A549 (cell line): ENCODE measurements at regions not wholly inside any gene's neighbourhood (a gene's known extent, or its start where the extent isn't known, plus 50 kb on each side); places are given as distances from the start of the nearest gene placed in this dataset.

Source experiments
- FOSB ChIP-seq: fragments of 250-450 bp; sonication (Bioruptor Pico); IDR thresholded peaks from 2 replicates; pipeline ENCODE4 v1.5.0; 2020; ENCODE audit warnings: mild to moderate bottlenecking, moderate library complexity
- HDAC2 ChIP-seq: fragments of 200-600 bp; sonication (generic); IDR thresholded peaks from 2 replicates; pipeline ENCODE4 v1.6.1; 2016
- JUNB ChIP-seq: fragments of >200 bp; sonication (Bioruptor Twin); formaldehyde crosslinking; IDR thresholded peaks from 2 replicates; pipeline ENCODE4 v1.6.1; 2016
- MYC ChIP-seq: IDR thresholded peaks from 2 replicates; pipeline ENCODE4 v1.6.1; 2012; ENCODE audit warnings: mild to moderate bottlenecking, inconsistent platforms, low read length, improper control_type of control experiment, borderline replicate concordance
- TF ChIP-seq, protein P1 (sequence below): fragments of >200 bp; sonication (Bioruptor Twin); formaldehyde crosslinking; IDR thresholded peaks from 3 replicates; pipeline ENCODE4 v1.5.1; 2016
- TF ChIP-seq, protein P2 (sequence below): fragments of 200-600 bp; sonication (generic); IDR thresholded peaks from 2 replicates; pipeline ENCODE4 v1.6.1; 2016; ENCODE audit warnings: antibody characterized with exemption, mild to moderate bottlenecking, moderate library complexity
- TF ChIP-seq, protein P3 (sequence below): IDR thresholded peaks from 2 replicates; pipeline ENCODE4 v1.6.1; 2012

DNA sequence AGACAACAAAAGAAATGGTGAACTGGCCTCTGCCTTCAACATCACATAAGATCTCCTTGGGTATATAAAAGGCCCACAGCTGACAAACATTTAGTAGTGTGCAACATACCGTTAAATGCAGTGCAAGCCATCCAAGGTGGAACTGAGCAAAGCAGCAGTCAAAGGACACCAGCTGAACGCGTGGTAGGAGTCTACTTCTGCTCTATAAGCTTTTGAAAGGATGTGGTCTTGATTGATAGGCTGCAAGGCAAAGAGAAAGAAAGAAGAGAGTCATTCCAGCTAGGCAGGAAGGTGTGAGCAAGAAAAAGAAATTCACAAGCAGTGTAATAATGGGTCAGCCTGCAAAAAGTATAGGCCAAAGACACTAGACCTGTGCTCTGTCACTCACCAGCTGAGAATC lies 356.3 kb downstream of the SATB2 start:
- TF ChIP-seq JUNB (no peak), HDAC2 (no peak), MYC (no peak), FOSB (CRISPR knock-in tag) (no peak)
- TF ChIP-seq, protein P1, sequence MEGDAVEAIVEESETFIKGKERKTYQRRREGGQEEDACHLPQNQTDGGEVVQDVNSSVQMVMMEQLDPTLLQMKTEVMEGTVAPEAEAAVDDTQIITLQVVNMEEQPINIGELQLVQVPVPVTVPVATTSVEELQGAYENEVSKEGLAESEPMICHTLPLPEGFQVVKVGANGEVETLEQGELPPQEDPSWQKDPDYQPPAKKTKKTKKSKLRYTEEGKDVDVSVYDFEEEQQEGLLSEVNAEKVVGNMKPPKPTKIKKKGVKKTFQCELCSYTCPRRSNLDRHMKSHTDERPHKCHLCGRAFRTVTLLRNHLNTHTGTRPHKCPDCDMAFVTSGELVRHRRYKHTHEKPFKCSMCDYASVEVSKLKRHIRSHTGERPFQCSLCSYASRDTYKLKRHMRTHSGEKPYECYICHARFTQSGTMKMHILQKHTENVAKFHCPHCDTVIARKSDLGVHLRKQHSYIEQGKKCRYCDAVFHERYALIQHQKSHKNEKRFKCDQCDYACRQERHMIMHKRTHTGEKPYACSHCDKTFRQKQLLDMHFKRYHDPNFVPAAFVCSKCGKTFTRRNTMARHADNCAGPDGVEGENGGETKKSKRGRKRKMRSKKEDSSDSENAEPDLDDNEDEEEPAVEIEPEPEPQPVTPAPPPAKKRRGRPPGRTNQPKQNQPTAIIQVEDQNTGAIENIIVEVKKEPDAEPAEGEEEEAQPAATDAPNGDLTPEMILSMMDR: no peak
- TF ChIP-seq, protein P2, sequence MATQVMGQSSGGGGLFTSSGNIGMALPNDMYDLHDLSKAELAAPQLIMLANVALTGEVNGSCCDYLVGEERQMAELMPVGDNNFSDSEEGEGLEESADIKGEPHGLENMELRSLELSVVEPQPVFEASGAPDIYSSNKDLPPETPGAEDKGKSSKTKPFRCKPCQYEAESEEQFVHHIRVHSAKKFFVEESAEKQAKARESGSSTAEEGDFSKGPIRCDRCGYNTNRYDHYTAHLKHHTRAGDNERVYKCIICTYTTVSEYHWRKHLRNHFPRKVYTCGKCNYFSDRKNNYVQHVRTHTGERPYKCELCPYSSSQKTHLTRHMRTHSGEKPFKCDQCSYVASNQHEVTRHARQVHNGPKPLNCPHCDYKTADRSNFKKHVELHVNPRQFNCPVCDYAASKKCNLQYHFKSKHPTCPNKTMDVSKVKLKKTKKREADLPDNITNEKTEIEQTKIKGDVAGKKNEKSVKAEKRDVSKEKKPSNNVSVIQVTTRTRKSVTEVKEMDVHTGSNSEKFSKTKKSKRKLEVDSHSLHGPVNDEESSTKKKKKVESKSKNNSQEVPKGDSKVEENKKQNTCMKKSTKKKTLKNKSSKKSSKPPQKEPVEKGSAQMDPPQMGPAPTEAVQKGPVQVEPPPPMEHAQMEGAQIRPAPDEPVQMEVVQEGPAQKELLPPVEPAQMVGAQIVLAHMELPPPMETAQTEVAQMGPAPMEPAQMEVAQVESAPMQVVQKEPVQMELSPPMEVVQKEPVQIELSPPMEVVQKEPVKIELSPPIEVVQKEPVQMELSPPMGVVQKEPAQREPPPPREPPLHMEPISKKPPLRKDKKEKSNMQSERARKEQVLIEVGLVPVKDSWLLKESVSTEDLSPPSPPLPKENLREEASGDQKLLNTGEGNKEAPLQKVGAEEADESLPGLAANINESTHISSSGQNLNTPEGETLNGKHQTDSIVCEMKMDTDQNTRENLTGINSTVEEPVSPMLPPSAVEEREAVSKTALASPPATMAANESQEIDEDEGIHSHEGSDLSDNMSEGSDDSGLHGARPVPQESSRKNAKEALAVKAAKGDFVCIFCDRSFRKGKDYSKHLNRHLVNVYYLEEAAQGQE: no peak
- TF ChIP-seq, protein P3, sequence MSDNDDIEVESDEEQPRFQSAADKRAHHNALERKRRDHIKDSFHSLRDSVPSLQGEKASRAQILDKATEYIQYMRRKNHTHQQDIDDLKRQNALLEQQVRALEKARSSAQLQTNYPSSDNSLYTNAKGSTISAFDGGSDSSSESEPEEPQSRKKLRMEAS: no peak
